PC-3 (cell line): ENCODE measurements at regions not wholly inside any gene's neighbourhood (a gene's known extent, or its start where the extent isn't known, plus 50 kb on each side); places are given as distances from the start of the nearest gene placed in this dataset.

Experiments
- ATAC-seq: fragments of 200-7000 bp; cut with Tn5 transposase; 2 replicates; pipeline ENCODE4 v1.9.1; 2020; ENCODE audit warnings: mild to moderate bottlenecking, moderate library complexity
- BruUV-seq: library from RNA; stranded (reverse); fragments of 400-500 nt; replicated peaks from 2 replicates; lab custom pipeline; 2021; lab: Mats Ljungman, UMichigan
- CTCF ChIA-PET: fragments of 300-600 bp; sonication (Branson Sonifier 250); formaldehyde crosslinking; loops from one replicate; lab custom pipeline; 2022; ENCODE audit warnings: antibody characterized with exemption; lab: Charles Lee
- POLR2A ChIA-PET: fragments of 300-600 bp; sonication (Branson Sonifier 250); formaldehyde crosslinking; loops from one replicate; lab custom pipeline; 2022; ENCODE audit warnings: antibody characterized with exemption; ENCODE audit not compliant: unreplicated experiment; lab: Charles Lee
- DNase-seq: peaks from one replicate; pipeline ENCODE4 v3.0.0-alpha.2; 2015
- H2AFZ ChIP-seq: fragments of 300-600 bp; sonication (generic); 2 replicates; pipeline ENCODE4 v1.6.0; 2016; ENCODE audit warnings: antibody characterized with exemption, low read length
- H3F3A ChIP-seq: fragments of 300-600 bp; sonication (generic); one replicate; pipeline ENCODE4 v1.6.0; 2017; ENCODE audit warnings: antibody characterized with exemption, low read length, control low read depth, mild to moderate bottlenecking; ENCODE audit not compliant: unreplicated experiment
- H3K27ac ChIP-seq: fragments of 300-600 bp; sonication (generic); 2 replicates; pipeline ENCODE4 v1.5.1; 2016; ENCODE audit warnings: mild to moderate bottlenecking, low read length
- H3K27me3 ChIP-seq: fragments of 300-600 bp; sonication (generic); 2 replicates; pipeline ENCODE4 v1.6.1; 2016; ENCODE audit warnings: low read length, mixed read lengths
- H3K36me3 ChIP-seq: fragments of 300-600 bp; sonication (generic); 2 replicates; pipeline ENCODE4 v1.6.1; 2016; ENCODE audit warnings: low read depth, mixed run types, low read length, mixed read lengths
- H3K4me1 ChIP-seq: fragments of 300-600 bp; sonication (generic); 2 replicates; pipeline ENCODE4 v1.5.1; 2016; ENCODE audit warnings: low read length; ENCODE audit not compliant: insufficient read depth
- H3K4me2 ChIP-seq: fragments of 300-600 bp; sonication (generic); 2 replicates; pipeline ENCODE4 v1.6.0; 2016; ENCODE audit warnings: low read length
- H3K4me3 ChIP-seq: fragments of 300-600 bp; sonication (generic); 2 replicates; pipeline ENCODE4 v1.5.1; 2016; ENCODE audit warnings: mild to moderate bottlenecking, low read length, mixed read lengths
- H3K79me2 ChIP-seq: fragments of 300-600 bp; sonication (generic); 2 replicates; pipeline ENCODE4 v1.6.1; 2017; ENCODE audit warnings: low read length, mixed read lengths
- H3K9ac ChIP-seq: fragments of 300-600 bp; sonication (generic); 2 replicates; pipeline ENCODE4 v1.6.0; 2016; ENCODE audit warnings: mild to moderate bottlenecking, low read length
- H3K9me2 ChIP-seq: fragments of 300-600 bp; sonication (generic); replicated peaks from 2 replicates; pipeline ENCODE4 v1.6.1; 2016; ENCODE audit warnings: mixed run types, low read length, mixed read lengths
- H3K9me3 ChIP-seq: fragments of 300-600 bp; sonication (generic); 2 replicates; pipeline ENCODE4 v1.6.1; 2016; ENCODE audit warnings: low read length, mixed read lengths
- H4K20me1 ChIP-seq: fragments of 300-600 bp; sonication (generic); 2 replicates; pipeline ENCODE4 v1.6.1; 2016; ENCODE audit warnings: low read length, mixed read lengths
- EZH2 ChIP-seq: fragments of 300-600 bp; sonication (generic); IDR thresholded peaks from one replicate; pipeline ENCODE4 v1.6.1; 2017; ENCODE audit warnings: antibody characterized with exemption, mild to moderate bottlenecking, low read length; ENCODE audit not compliant: unreplicated experiment
- EZH2phosphoT487 ChIP-seq: fragments of 300-600 bp; sonication (generic); IDR thresholded peaks from 2 replicates; pipeline ENCODE4 v1.6.1; 2018; ENCODE audit warnings: mild to moderate bottlenecking, antibody characterized with exemption, low read length, borderline replicate concordance
- intact Hi-C: fragments of 100-400 bp; cut with micrococcal nuclease; formaldehyde crosslinking; loops from 2 replicates; pipeline ENCODE4 v1.9.0; 2023
- TF ChIP-seq, protein P1 (sequence below): fragments of 300-600 bp; sonication (generic); conservative IDR thresholded peaks from 2 replicates; pipeline ENCODE4 v1.5.1; 2017; ENCODE audit warnings: antibody characterized with exemption, low read depth, mild to moderate bottlenecking, low read length

DNA sequence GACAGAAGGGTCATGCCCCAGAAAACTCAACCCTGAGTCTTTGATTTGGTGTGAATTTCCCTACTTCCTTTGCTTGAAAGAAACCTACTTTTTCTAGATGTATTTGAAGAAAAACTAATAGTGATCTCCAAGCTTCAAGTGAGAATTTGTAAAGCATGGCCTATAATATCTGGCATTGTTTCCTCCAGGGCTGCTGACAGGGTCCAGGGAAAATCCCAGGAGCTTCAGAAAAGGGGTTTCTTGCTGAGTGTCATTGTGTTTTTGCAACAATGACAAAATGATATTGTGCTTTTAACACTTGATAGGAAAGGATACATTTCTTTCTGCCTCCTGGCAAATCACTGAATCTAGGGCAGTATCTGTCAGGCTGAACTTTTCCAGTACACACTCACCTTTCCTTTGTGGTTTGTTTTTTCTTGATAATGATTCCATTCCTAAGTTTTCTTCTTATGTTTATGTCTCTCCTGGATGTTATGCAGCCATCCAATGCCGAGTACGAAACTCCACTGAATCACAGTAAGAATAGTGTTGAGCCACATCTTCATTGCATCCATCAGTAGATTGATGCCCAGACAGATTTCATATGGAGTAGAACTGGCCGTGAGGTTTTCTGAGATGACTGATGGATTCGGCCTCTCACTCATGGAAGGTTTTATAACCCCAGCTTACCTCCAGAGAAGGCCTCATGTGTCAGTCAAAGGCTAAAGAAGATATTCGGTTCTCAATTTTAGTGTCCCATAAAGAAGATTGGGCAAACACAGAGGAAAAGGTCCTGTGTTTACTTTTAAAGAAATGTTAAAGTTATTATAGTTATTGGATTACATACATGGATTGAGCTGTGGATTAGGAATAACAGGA lies 76.9 kb upstream of the STEAP1B start:
- Histone ChIP-seq H3K9me3 (no peaks in the 10 kb centered on the region), H3K9me2 (no peaks in the 10 kb centered on the region), H3K27me3 (no peaks in the 10 kb centered on the region), H3K9ac (peak overlapping the region; percentile 90), H3K36me3 (no peaks in the 10 kb centered on the region), H2AFZ (no peak overlapping the region), H3K4me1 (peaks cover 45% of the 10 kb centered on the region), H3K4me3 (no peak overlapping the region), H3K27ac (peak overlapping the region; percentile 98), H3K79me2 (no peaks in the 10 kb centered on the region), H3K4me2 (peak overlapping the region; percentile 19), H3F3A (peaks cover 7% of the 10 kb centered on the region), H4K20me1 (no peaks in the 10 kb centered on the region)
- TF ChIP-seq EZH2phosphoT487 = no peak
- TF ChIP-seq, protein P1, sequence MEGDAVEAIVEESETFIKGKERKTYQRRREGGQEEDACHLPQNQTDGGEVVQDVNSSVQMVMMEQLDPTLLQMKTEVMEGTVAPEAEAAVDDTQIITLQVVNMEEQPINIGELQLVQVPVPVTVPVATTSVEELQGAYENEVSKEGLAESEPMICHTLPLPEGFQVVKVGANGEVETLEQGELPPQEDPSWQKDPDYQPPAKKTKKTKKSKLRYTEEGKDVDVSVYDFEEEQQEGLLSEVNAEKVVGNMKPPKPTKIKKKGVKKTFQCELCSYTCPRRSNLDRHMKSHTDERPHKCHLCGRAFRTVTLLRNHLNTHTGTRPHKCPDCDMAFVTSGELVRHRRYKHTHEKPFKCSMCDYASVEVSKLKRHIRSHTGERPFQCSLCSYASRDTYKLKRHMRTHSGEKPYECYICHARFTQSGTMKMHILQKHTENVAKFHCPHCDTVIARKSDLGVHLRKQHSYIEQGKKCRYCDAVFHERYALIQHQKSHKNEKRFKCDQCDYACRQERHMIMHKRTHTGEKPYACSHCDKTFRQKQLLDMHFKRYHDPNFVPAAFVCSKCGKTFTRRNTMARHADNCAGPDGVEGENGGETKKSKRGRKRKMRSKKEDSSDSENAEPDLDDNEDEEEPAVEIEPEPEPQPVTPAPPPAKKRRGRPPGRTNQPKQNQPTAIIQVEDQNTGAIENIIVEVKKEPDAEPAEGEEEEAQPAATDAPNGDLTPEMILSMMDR = no peak
- TF ChIP-seq EZH2 = no peak
- DNase-seq (no peak), ATAC-seq (no peak; the same call in 1 of the 2 replicates)
- BruUV-seq = no TSS peak
- ChIA-PET POLR2A (interaction anchor here (0.5 to 1.1 kb wide), 3 partner anchors 15 to 150 kb away, joined by 3 to 12 read pairs (median 11); partner anchors contain the start of gene IL6), CTCF (interaction anchor here (0.6 to 2.7 kb wide), 8 partner anchors 12 to 155 kb away, joined by 3 to 32 read pairs (median 4); partner anchors contain the start of gene IL6)
- intact Hi-C loops = loop anchor here (1.0 kb wide), 3 partner anchors 16 to 149 kb away; no protein-coding TSS in a partner anchor

- TF ChIP-seq EZH2 (no peak), EZH2phosphoT487 (no peak)
- TF ChIP-seq, protein P1 = no peak
- POLR2A ChIA-PET = no interaction called here
- peaks cover 62% of the 10 kb centered on the region for H3K4me1 ChIP-seq
- DNase-seq = peak; percentile 10
- no peaks in the 10 kb centered on the region for H3K36me3 ChIP-seq
- H3K27ac ChIP-seq = peak overlapping the region; percentile 98
- H3F3A ChIP-seq = peaks cover 7% of the 10 kb centered on the region
- no peak for ATAC-seq
- H3K9ac ChIP-seq = no peak overlapping the region
- H3K4me3 ChIP-seq = no peak overlapping the region
- intact Hi-C loops = no loop called here
- no peak overlapping the region for H3K4me2 ChIP-seq
- H3K9me2 ChIP-seq = no peaks in the 10 kb centered on the region
- H3K27me3 ChIP-seq = no peaks in the 10 kb centered on the region
- CTCF ChIA-PET = no interaction called here
- no peaks in the 10 kb centered on the region for H3K9me3 ChIP-seq
- no peak overlapping the region for H2AFZ ChIP-seq
- no peaks in the 10 kb centered on the region for H4K20me1 ChIP-seq
- H3K79me2 ChIP-seq = no peaks in the 10 kb centered on the region
- no TSS peak for BruUV-seq
Measured at GRCh38 chr7:22574754-22575520, 74.9 kb upstream of the STEAP1B start.
